Thyroid gland (tissue), 4 donors: ENCODE measurements at regions not wholly inside any gene's neighbourhood (a gene's known extent, or its start where the extent isn't known, plus 50 kb on each side); places are given as distances from the start of the nearest gene placed in this dataset.

Experiments
- POLR2A ChIP-seq, 2 donors: fragments of 450-650 bp; IDR thresholded peaks; one replicate each; pipeline ENCODE4 v1.6.1; 2017; ENCODE audit warnings: antibody characterized with exemption in 2 of 2, mild to moderate bottlenecking in 2 of 2, moderate library complexity in 1 of 2
- TF ChIP-seq, protein P1 (sequence below), 6 experiments: fragments of 200-600 bp in 3 of 6; fragments of 450-650 bp in 3 of 6; sonication (generic) in 3 of 6; IDR thresholded peaks; one replicate each; pipeline ENCODE4 v1.5.1; 2016 to 2019; ENCODE audit warnings: antibody characterized with exemption in 6 of 6, mild to moderate bottlenecking in 2 of 6, inconsistent platforms in 1 of 6, moderate library complexity in 1 of 6

GRCh38 chr3:132262305-132262704 is 54.9 kb upstream of the ACP3 start:
- TF ChIP-seq, protein P1, sequence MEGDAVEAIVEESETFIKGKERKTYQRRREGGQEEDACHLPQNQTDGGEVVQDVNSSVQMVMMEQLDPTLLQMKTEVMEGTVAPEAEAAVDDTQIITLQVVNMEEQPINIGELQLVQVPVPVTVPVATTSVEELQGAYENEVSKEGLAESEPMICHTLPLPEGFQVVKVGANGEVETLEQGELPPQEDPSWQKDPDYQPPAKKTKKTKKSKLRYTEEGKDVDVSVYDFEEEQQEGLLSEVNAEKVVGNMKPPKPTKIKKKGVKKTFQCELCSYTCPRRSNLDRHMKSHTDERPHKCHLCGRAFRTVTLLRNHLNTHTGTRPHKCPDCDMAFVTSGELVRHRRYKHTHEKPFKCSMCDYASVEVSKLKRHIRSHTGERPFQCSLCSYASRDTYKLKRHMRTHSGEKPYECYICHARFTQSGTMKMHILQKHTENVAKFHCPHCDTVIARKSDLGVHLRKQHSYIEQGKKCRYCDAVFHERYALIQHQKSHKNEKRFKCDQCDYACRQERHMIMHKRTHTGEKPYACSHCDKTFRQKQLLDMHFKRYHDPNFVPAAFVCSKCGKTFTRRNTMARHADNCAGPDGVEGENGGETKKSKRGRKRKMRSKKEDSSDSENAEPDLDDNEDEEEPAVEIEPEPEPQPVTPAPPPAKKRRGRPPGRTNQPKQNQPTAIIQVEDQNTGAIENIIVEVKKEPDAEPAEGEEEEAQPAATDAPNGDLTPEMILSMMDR (IDR thresholded peaks at IDR 0.05): no peak
- no peak for TF ChIP-seq POLR2A (IDR thresholded peaks at IDR 0.05)
